ENCODE measurements at regions not wholly inside any gene's neighbourhood (a gene's known extent, or its start where the extent isn't known, plus 50 kb on each side); places are given as distances from the start of the nearest gene placed in this dataset.

- TF ChIP-seq CTCF (IDR thresholded peaks at IDR 0.05; ENCODE audit: low read depth, low read length), result no peak
- DNase-seq (ENCODE audit: low read depth, low spot score), result no peak
- in situ Hi-C loops (cut with HindIII; ENCODE audit: low sequenced_read_pairs), result no loop called here
- no peak overlapping the region for H3K4me3 ChIP-seq (ENCODE audit: low read depth, low read length)
Observed at GRCh38 chr20:12156252-12156651, 238.6 kb downstream of the BTBD3 start.

GRCh38 chr20:12159261-12159660, 241.6 kb downstream of the BTBD3 start:
- DNase-seq (ENCODE audit: low read depth, low spot score), result no peak
- no peak for TF ChIP-seq CTCF (IDR thresholded peaks at IDR 0.05; ENCODE audit: low read depth, low read length)
- H3K4me3 ChIP-seq (ENCODE audit: low read depth, low read length), result no peak overlapping the region
- in situ Hi-C loops (cut with HindIII; ENCODE audit: low sequenced_read_pairs), result no loop called here

- H3K4me3 ChIP-seq (ENCODE audit: low read depth, low read length), result no peak overlapping the region
- no peak for TF ChIP-seq CTCF (IDR thresholded peaks at IDR 0.05; ENCODE audit: low read depth, low read length)
- no peak for DNase-seq (ENCODE audit: low read depth, low spot score)
- in situ Hi-C loops (cut with HindIII; ENCODE audit: low sequenced_read_pairs), result no loop called here
Observed at GRCh38 chr20:12161734-12162133, 244.0 kb downstream of the BTBD3 start.

- no peak for TF ChIP-seq CTCF (IDR thresholded peaks at IDR 0.05; ENCODE audit: low read depth, low read length)
- in situ Hi-C loops (cut with HindIII; ENCODE audit: low sequenced_read_pairs), result no loop called here
- H3K4me3 ChIP-seq (ENCODE audit: low read depth, low read length), result no peak overlapping the region
- DNase-seq (ENCODE audit: low read depth, low spot score), result peak; percentile 92
Observed at GRCh38 chr20:12166053-12166717, 248.5 kb downstream of the BTBD3 start.

- H3K4me3 ChIP-seq (ENCODE audit: low read depth, low read length), result no peak overlapping the region
- no peak for TF ChIP-seq CTCF (IDR thresholded peaks at IDR 0.05; ENCODE audit: low read depth, low read length)
Observed at GRCh38 chr20:12170406-12170805, 252.7 kb downstream of the BTBD3 start.

GRCh38 chr20:12171923-12172524, 254.3 kb downstream of the BTBD3 start:
- peak; percentile 88 for DNase-seq (ENCODE audit: low read depth, low spot score)
- TF ChIP-seq CTCF (IDR thresholded peaks at IDR 0.05; ENCODE audit: low read depth, low read length), result no peak
- H3K4me3 ChIP-seq (ENCODE audit: low read depth, low read length), result no peak overlapping the region
- in situ Hi-C loops (cut with HindIII; ENCODE audit: low sequenced_read_pairs), result no loop called here

More at GRCh38 chr20:12170406-12170805, 252.7 kb downstream of the BTBD3 start:
- in situ Hi-C loops (cut with HindIII; ENCODE audit: low sequenced_read_pairs), result no loop called here
- no peak for DNase-seq (ENCODE audit: low read depth, low spot score)
